Lower lobe of right lung (tissue), 2 donors: ENCODE measurements at regions not wholly inside any gene's neighbourhood (a gene's known extent, or its start where the extent isn't known, plus 50 kb on each side); places are given as distances from the start of the nearest gene placed in this dataset.

Experiments
- ATAC-seq, 2 donors: fragments of 200-7000 bp; cut with Tn5 transposase; one replicate each; pipeline ENCODE4 v1.9.1; 2020 to 2022; ENCODE audit warnings: mild to moderate bottlenecking in 2 of 2, moderate library complexity in 2 of 2
- DNase-seq: peaks from one replicate; pipeline ENCODE4 v3.0.0-alpha.2; 2020
- H3K27ac ChIP-seq: fragments of 200-600 bp; one replicate; pipeline ENCODE4 v1.8.0; 2022
- H3K27me3 ChIP-seq: fragments of 200-600 bp; one replicate; pipeline ENCODE4 v1.8.0; 2022; ENCODE audit warnings: low read depth
- H3K36me3 ChIP-seq: fragments of 200-600 bp; one replicate; pipeline ENCODE4 v1.8.0; 2022; ENCODE audit warnings: mild to moderate bottlenecking
- H3K4me1 ChIP-seq: fragments of 200-600 bp; one replicate; pipeline ENCODE4 v1.8.0; 2022
- H3K4me3 ChIP-seq: fragments of 200-600 bp; one replicate; pipeline ENCODE4 v1.8.0; 2022; ENCODE audit warnings: mild to moderate bottlenecking
- H3K9me3 ChIP-seq: fragments of 200-600 bp; one replicate; pipeline ENCODE4 v1.8.0; 2022
- intact Hi-C: fragments of 100-400 bp; cut with DNase I; formaldehyde crosslinking; loops from one replicate; pipeline ENCODE4 v1.11.0; 2022
- TF ChIP-seq, protein P1 (sequence below): fragments of 200-600 bp; IDR thresholded peaks from one replicate; pipeline ENCODE4 v1.8.0; 2022; ENCODE audit warnings: antibody characterized with exemption, mild to moderate bottlenecking
- donor health status: DM: no; HTN: yes; CAD: no; lungs with severe emphysema.

DNA sequence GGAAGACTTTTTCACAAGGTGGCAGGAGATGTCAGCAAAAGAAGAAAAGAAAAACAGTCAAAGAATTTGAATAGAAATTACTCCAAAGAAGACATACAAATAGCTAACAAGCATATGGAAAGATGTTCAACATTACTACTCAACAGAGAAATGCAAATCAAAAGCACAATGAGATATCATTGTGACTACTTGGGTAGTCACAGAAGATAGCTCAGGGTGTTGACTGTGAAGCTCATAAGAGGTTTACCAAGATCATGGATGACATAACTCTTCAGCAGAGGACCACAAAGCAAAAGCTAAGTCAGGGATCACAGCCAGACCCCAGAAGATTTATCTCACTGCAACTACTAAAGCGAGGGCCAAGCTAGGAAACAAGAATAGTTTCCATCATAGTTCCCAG, 53.0 kb upstream of the TANK start:
- TF ChIP-seq, protein P1, sequence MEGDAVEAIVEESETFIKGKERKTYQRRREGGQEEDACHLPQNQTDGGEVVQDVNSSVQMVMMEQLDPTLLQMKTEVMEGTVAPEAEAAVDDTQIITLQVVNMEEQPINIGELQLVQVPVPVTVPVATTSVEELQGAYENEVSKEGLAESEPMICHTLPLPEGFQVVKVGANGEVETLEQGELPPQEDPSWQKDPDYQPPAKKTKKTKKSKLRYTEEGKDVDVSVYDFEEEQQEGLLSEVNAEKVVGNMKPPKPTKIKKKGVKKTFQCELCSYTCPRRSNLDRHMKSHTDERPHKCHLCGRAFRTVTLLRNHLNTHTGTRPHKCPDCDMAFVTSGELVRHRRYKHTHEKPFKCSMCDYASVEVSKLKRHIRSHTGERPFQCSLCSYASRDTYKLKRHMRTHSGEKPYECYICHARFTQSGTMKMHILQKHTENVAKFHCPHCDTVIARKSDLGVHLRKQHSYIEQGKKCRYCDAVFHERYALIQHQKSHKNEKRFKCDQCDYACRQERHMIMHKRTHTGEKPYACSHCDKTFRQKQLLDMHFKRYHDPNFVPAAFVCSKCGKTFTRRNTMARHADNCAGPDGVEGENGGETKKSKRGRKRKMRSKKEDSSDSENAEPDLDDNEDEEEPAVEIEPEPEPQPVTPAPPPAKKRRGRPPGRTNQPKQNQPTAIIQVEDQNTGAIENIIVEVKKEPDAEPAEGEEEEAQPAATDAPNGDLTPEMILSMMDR = no peak
- Histone ChIP-seq H3K4me1 (no peaks in the 10 kb centered on the region), H3K27me3 (no peaks in the 10 kb centered on the region), H3K27ac (no peak overlapping the region), H3K36me3 (no peaks in the 10 kb centered on the region), H3K9me3 (no peaks in the 10 kb centered on the region), H3K4me3 (no peak overlapping the region)
- intact Hi-C loops = no loop called here
- ATAC-seq = no peak
- no peak for DNase-seq
